ENCODE measurements at regions not wholly inside any gene's neighbourhood (a gene's known extent, or its start where the extent isn't known, plus 50 kb on each side); places are given as distances from the start of the nearest gene placed in this dataset.

- no peak for DNase-seq (ENCODE audit: low spot score)
Measured at GRCh38 chr11:120061036-120061760, 76.7 kb downstream of the TRIM29 start.

DNA sequence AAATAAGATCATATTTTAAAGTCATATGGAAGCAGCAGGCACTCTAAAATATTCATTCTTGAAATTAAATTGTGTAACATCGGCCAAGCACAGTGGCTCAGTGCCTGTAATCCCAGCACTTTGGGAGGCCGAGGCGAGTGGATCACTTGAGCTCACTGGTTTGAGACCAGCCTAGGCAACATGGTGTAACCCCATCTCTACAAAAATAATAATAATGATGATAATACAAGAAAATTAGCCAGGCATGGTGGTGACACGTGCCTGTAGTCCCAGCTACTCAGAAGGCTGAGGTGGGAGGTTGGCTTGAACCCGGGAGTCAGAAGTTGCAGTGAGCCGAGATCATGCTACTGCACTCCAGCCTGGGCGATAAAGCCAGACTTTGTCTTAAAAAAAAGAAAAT lies 77.4 kb downstream of the TRIM29 start:
- no peak for DNase-seq (ENCODE audit: low spot score)

- DNase-seq (ENCODE audit: low spot score): no peak
Measured at GRCh38 chr11:120058931-120059330, 79.0 kb downstream of the TRIM29 start.

- no peak for DNase-seq (ENCODE audit: low spot score)
Measured at GRCh38 chr11:120057595-120058581, 80.0 kb downstream of the TRIM29 start.

DNA sequence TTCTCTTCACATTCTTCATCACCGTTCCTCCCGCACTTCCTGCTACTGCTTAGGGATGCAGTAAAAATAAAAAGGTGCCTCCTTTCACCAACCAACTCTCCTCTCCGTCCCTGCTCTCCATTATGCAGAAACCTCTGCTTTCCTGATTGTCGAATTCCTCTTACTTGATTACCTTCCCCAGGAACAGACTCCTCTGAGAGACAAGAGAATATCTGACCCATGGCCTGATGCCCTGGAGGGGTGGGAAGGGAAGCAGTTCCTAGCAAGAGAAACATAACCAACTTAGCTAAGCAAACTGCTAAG lies 80.9 kb downstream of the TRIM29 start:
- DNase-seq (ENCODE audit: low spot score): no peak

- DNase-seq (ENCODE audit: low spot score): peak; percentile 34
Measured at GRCh38 chr11:120056301-120057027, 81.4 kb downstream of the TRIM29 start.

- DNase-seq (ENCODE audit: low spot score): no peak
Measured at GRCh38 chr11:120055646-120056045, 82.3 kb downstream of the TRIM29 start.

- no peak for DNase-seq (ENCODE audit: low spot score)
Measured at GRCh38 chr11:120054753-120055045, 83.2 kb downstream of the TRIM29 start.

- DNase-seq (ENCODE audit: low spot score): no peak
Measured at GRCh38 chr11:120054016-120054752, 83.7 kb downstream of the TRIM29 start.

DNA sequence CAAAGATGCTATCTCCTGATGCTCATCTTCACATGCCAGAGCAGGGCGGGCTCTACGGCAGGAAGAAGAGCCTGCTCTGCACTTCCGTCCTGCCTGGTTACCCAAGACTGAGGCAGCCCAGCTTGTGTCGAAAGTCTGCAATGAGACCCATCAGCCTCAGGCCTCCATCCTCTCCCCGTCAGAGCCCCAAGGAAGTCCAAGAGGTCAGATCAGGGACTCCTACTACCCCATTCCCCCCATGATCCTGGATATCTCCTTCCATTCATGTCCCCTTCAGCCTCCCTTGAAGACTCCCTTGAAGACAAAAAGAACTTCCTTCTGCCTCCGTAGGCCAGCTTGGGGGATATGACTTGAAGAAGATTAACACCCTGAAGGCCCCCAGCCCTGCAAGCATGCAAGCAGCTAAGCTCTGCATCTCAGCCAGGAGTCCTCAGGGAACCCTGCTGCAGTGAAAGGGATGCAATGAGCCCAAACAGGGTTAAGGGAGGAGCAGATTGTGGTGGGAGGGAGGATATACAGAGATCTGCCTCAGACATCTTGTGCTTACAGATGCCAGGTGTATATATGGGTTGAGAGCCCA lies 85.6 kb downstream of the TRIM29 start:
- DNase-seq (ENCODE audit: low spot score): no peak

DNA sequence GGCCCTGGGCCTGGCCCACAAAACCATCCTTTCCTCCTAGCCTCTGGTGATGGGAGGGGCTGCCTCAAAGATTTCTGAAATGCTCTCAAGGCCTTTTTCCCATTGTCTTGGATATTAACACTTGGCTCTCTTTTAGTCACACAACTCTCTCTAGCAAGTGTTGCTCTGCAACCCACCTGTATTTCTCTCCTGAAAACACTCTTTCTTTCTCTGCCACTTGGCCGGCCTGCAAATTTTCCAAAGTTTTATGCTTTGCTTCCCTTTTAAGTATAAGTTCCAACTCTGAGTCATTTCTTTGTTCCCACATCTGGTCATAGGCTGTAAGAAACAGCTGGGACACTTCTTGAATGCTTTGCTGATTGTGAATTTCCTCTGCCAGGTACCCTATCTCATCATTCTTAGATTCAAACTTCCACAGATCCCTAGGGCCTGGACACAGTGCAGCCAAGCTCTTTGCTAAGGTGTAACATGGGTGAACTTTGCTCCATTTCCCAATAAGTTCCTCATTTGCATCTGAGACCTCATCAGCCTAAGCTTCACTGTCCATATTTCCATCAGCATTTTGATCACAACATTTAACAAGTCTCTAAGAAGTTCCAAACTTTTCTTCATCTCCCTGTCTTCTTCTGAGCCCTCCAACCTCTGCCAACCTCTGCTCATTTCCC lies 93.8 kb downstream of the TRIM29 start:
- DNase-seq (ENCODE audit: low spot score): no peak

DNA sequence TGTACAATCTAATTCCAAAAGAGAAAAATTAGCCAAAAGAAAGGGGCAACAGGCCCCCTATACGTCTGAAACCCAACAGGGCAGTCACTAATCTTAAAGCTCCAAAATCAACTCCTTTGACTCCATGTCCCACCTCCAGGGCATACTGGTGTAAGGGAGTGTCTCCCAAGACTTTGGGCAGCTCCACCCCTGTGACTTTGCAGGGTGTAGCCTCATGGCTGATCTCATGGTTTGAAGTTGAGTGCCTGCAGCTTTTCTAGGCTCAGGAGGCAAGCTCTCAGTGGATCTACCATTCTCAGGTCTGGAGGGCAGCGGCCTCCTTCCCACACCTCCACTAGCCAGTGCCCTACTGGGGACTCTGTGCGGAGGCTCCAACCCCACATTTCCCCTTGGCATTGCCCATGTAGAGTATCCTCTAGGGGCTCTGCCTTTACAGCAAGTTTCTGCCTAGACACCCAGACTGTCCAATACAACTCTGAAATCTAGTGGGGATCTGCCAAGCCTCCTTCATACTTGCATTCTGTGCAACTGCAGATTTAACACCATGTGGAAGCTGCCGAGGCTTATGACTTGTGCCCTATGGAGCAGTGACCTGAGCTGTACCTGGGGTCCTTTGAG lies 94.5 kb downstream of the TRIM29 start:
- DNase-seq (ENCODE audit: low spot score): no peak

DNA sequence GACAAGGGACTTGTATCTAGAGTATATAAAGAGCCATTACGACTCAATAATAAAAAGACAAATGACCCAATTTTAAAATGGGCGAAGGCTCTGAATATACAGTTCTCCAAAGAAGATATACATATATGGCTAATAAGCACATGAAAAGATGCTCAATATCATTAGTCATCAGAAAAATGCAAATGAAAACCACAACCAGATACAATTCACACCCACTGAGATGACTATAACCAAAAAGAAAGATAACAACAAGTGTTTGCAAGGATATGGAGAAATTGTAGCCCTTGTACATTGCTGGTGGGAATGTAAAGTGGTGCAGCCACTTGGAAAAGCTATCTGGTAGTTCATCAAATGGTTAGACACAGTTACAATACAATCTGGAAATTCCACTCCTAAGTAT lies 96.3 kb downstream of the TRIM29 start:
- DNase-seq (ENCODE audit: low spot score): no peak

DNA sequence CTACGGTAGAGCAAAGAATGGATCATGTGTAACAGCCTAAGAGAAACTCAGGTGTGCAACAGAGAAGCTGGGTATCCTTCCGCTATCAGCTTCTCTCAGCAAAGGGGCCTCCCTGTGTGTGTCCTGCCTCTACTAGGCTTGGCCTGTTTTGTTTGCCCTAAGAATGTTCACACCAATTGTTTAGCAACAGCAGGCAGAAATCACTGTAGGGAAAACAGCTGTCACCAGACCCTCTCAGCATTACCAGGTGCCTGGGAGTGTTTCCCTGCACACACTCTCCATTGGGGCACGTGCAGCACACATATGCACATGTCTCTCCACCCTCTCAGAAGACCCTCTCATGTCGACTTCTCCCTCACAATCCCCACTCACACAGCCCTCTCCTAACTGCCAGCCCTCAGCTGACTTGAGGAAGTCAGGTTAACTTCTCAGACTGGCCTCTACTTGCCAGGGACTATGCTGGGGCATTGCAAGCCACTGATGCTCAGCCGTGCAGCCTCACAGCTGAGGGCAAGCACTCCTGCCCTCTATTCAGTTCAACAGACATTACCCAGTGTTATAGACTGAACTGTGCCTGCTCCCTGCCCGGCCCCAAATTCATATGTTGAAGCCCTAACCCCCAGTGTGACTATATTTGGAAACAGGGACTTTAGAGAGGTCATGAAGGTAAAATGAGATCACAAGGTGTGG lies 97.6 kb downstream of the TRIM29 start:
- DNase-seq (ENCODE audit: low spot score): no peak

GRCh38 chr11:120039039-120039438 lies 98.9 kb downstream of the TRIM29 start:
- DNase-seq (ENCODE audit: low spot score): no peak

- no peak for DNase-seq (ENCODE audit: low spot score)
Measured at GRCh38 chr11:120037111-120037510, 100.8 kb downstream of the TRIM29 start.

DNA sequence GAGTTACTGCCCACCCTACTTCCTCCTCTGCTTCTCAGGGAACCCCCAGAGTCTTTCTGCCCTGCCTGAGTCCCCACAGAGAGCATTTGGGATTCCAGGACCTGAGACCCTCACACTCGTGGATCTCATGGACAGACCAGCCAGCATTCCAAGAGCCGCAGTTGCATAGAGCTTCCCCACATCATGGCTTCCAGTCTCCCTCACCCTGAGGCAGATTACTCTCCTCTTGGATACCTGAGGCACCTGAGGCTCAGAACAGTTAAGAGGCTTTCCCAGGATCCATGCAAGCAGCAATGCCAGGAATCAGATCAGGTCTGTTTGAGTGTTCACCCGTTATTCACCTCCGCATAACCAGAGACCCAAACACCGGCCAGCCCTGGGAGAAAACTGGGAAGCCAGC lies 102.2 kb downstream of the TRIM29 start:
- no peak for DNase-seq (ENCODE audit: low spot score)

- DNase-seq (ENCODE audit: low spot score): no peak
Measured at GRCh38 chr11:120034881-120035630, 102.9 kb downstream of the TRIM29 start.

GRCh38 chr11:120034176-120034875 lies 103.6 kb downstream of the TRIM29 start:
- DNase-seq (ENCODE audit: low spot score): no peak

Measured in Ammon's horn (tissue), 1 donor.